ENCODE measurements at regions not wholly inside any gene's neighbourhood (a gene's known extent, or its start where the extent isn't known, plus 50 kb on each side); places are given as distances from the start of the nearest gene placed in this dataset.

- DNase-seq, result no peak
These were observed 122.6 kb upstream of the CHRM3 start for GRCh38 chr1:239263801-239264200.

GRCh38 chr1:239262538-239262937, 123.8 kb upstream of the CHRM3 start:
- no peak for DNase-seq

GRCh38 chr1:239261521-239261920, 124.8 kb upstream of the CHRM3 start:
- DNase-seq, result no peak

- DNase-seq, result no peak
These were observed 125.5 kb upstream of the CHRM3 start for GRCh38 chr1:239260842-239261241.

- DNase-seq, result no peak
These were observed 130.7 kb upstream of the CHRM3 start for GRCh38 chr1:239255628-239256160.

- no peak for DNase-seq
These were observed 131.4 kb upstream of the CHRM3 start for GRCh38 chr1:239254999-239255398.

- no peak for DNase-seq
These were observed 133.3 kb upstream of the CHRM3 start for GRCh38 chr1:239253032-239253431.

- no peak for DNase-seq
These were observed 135.9 kb upstream of the CHRM3 start for GRCh38 chr1:239250353-239251035.

GRCh38 chr1:239247285-239247684, 139.1 kb upstream of the CHRM3 start:
- DNase-seq, result no peak

GRCh38 chr1:239244084-239244483, 142.3 kb upstream of the CHRM3 start:
- DNase-seq, result no peak

- DNase-seq, result no peak
These were observed 143.4 kb upstream of the CHRM3 start for GRCh38 chr1:239243006-239243405.

GRCh38 chr1:239242404-239242803, 144.0 kb upstream of the CHRM3 start:
- no peak for DNase-seq

GRCh38 chr1:239240736-239241135, 145.6 kb upstream of the CHRM3 start:
- no peak for DNase-seq

GRCh38 chr1:239239529-239239928, 146.8 kb upstream of the CHRM3 start:
- no peak for DNase-seq

GRCh38 chr1:239237912-239238311, 148.5 kb upstream of the CHRM3 start:
- no peak for DNase-seq

GRCh38 chr1:239233626-239234025, 152.7 kb upstream of the CHRM3 start:
- DNase-seq, result no peak

GRCh38 chr1:239232921-239233320, 153.4 kb upstream of the CHRM3 start:
- no peak for DNase-seq

GRCh38 chr1:239228451-239228850, 157.9 kb upstream of the CHRM3 start:
- no peak for DNase-seq

GRCh38 chr1:239225396-239225795, 161.0 kb upstream of the CHRM3 start:
- DNase-seq, result no peak

GRCh38 chr1:239224100-239224499, 162.3 kb upstream of the CHRM3 start:
- DNase-seq, result no peak

- no peak for DNase-seq
These were observed 163.4 kb upstream of the CHRM3 start for GRCh38 chr1:239222999-239223398.

GRCh38 chr1:239221656-239222055, 164.7 kb upstream of the CHRM3 start:
- DNase-seq, result no peak

GRCh38 chr1:239219679-239220078, 166.7 kb upstream of the CHRM3 start:
- DNase-seq, result no peak

- DNase-seq, result no peak
These were observed 168.1 kb upstream of the CHRM3 start for GRCh38 chr1:239218301-239218700.

GRCh38 chr1:239212811-239213220, 173.6 kb upstream of the CHRM3 start:
- DNase-seq, result no peak

All from GF-D8 (cell line).